Hindlimb muscle (tissue), 1 donor: ENCODE measurements at regions not wholly inside any gene's neighbourhood (a gene's known extent, or its start where the extent isn't known, plus 50 kb on each side); places are given as distances from the start of the nearest gene placed in this dataset.
"Not testable (repeated sequence)": the region's sequence is repeated elsewhere in the genome, so short reads cannot be mapped to it uniquely, and the experiment has no call there.

Experiments
- DNase-seq: peaks from one replicate; pipeline ENCODE4 v3.0.0-alpha.2; 2013

GRCh38 chr2:239559417-239560261, 158.8 kb upstream of the HDAC4 start:
- DNase-seq = no peak

- no peak for DNase-seq
Observed at GRCh38 chr2:239558661-239559060, 157.8 kb upstream of the HDAC4 start.

DNA sequence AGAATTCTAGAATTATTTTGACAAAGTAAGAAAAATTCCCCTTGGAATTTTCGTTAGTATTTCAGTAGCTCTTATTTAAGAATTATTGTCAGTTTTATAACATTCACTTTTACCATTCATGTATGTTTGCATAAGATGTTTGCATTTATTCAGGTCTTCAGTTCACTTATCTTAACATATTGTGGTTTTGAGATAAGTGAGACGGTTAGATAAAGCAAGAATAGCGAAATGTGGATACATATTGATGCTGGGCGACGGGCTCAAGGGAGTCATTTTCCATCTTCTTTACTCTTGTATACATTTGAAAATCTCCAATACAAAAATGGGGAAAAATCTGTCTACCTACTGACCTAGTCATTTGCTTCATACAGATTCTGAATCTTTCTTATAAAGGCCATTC, 156.7 kb upstream of the HDAC4 start:
- no peak for DNase-seq

DNA sequence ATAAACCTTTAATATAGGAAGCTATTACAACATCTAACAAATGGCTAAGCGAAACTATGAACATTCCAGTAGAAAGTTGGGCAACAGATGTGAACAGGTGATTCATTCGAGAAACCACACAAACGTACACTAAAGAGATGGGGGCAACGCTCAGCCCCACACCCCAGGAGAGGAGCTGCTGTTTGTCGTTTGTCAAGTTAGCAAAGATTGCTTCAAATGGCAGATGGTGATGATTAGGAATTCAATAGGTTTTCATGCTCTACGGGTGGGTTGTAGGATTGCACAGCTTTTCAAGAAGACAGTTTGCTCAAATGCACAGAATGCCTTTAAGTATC, 154.7 kb upstream of the HDAC4 start:
- no peak for DNase-seq

DNA sequence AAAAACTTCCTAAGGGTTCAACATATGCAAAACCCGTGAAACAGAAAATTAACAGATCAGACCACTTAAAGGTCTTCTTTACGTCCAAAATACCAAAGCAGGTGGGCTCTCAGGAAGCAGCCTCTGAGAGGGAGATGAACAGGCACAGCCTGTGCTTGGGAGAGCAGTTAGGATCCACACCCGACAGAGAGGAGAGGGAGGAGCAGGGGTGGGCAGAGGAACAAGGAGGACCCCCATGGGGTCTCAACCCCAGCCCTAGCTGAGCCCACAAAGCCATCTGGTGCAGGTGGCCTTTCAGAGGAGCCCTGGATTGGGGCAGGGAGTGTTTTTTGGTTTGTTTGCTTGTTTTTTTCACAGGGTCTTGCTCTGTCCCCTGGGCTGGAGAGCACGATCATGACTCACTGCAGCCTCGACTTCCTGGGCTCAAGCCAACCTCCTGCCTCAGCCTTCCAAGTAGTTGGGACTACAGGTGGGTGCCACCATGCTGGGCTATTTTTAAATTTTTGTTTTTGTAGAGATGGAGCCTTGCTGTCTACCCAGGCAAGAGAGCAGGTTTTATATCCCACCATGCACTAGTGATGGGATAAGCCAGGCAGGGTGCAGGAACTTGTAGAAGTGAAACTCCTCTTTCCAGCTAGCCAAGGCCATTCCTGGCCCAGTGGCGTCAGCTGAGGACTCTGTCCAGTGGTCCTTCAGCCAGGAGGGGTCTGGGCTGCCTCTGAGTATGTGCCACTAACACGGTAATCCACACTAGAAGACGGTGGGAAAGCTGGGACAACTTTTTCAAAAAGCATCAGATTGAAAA, 154.1 kb upstream of the HDAC4 start:
- DNase-seq = no peak

- no peak for DNase-seq
Observed at GRCh38 chr2:239553376-239554000, 152.7 kb upstream of the HDAC4 start.

DNA sequence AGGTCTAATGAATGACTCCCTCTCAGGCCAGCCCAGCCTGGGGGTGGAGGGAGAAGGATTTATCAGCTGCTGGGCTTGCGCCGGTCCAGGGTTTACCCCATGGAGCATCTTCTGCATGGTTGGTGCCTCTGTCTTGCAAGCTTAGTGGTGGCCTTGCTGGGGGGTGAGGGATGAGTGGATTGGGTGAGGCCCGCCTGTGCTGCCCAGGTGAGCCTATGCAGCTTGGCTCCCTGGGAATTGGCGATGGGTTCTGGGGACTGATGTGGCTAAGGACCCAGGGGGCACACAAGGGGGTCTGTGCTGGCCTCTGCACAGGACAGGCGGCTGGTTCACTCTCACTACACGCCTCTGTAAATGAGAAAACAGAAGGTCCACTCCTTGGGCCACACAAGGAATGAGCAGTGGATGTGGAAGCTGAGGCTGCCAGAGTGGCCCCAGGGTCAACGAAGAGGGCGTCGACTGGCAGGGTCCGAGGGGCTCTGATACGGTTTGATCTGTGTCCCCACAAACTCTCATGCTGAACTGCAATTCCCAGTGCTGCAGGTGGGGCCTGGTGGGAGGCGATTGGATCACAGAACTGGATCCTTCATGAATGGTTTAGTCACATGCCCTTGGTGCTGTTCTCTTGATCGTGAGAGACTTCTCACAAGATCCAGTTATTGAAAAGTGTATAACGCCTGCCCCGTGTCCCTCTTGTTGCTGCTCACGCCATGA, 151.6 kb upstream of the HDAC4 start:
- no peak for DNase-seq

DNA sequence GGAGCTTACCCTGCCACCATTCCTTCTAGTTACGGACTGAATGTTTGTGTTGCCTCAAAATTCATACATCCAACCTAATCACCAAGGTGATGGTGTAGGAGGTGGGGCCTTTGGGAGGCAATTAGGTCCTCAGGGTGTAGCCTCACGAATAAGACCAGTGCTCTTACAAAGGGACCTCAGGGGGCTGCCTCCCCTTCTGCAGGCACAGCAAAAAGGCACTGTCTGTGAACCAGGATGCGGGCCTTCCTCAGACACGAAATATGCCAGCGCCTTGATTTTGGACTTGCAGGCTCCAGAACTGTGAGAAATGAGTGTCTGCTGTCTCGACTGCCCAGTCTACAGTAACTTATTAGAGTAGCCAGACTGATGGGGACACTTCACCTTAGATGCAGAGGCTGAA, 150.4 kb upstream of the HDAC4 start:
- no peak for DNase-seq

DNA sequence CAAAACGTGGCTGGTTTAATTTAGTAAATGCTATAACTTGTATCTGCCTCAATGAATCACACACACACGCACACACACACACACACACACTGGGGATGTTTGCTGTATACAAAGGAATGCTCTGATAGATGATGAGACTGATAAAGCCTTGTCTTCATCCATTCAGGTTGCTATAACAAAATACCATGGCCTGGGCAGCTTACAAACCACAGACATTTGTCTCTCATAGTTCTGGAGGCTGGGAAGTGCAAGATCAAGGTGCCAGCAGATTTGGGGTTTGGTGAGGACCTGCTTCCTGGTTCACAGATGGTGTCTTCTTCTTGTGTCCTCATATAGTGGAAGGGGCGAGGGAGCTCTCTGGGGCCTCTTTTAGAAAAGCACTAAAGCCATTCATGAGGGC, 149.5 kb upstream of the HDAC4 start:
- DNase-seq = no peak

GRCh38 chr2:239549711-239550255, 149.0 kb upstream of the HDAC4 start:
- no peak for DNase-seq

DNA sequence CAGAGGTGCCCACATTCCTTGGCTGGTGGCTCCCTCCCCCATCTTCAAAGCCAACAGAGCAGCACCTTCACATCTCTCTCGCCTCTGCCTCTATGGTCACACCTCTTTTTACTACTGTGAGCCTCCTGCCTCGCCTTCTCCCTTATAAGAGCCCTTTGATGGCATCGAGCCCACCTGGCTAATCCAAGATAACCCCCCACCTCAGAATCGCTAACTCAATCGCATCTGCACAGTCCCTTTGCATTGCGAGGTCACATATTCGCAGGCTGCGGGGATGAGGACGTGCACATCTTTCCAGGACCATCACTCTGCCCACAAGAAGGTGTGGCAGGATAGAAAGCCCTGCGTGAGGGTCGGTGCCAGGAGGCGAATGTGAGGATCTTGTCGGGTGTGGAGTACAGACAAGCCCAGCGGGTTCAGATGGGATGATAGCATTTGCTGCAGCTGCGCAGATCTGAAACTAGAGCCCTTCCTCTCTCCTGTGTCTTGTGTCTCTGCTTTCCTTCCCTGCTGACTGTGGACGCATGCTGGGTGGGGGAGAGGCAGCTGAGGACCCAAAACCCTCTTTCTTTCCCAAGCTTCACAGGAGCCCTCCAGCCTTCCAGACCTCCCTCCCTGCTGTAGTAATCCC, 148.3 kb upstream of the HDAC4 start:
- no peak for DNase-seq

DNA sequence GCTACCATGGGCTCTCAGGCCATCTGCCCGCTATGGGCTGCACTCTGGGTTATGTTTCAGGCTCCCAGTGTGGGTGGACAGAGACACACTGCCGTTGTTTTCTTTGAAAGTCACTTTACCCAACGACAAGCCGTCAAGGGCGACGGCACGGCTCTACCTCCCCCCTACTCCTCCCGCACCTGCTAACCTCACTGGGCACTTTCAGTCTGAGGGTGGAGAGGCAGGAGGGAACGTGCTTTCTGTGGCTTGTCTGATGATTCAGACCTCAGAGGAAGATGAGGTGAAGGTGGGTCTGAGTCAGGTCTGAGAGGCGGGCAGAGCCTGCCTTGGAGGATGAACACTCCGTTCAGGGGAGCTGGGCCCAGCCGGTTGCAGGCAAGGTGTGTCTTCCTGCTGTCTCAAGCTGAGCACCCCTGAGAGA, 147.6 kb upstream of the HDAC4 start:
- DNase-seq = no peak

DNA sequence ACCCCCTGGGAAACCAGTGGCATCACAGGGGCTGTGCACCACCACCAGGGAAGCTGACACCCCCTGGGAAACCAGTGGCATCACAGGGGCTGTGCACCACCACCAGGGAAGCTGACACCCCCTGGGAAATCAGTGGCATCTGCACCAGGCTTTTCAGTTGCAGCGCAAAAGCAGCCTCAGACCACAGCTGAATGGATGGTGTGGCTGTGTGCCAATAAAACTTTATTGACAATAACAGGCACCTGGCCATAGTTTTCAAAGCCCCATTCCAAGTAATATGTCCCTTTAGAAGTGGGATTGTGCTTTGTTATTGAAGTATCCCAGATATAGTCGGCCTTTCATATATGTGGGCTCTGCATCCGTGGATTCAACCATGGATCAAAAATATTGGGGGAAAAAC, 146.3 kb upstream of the HDAC4 start:
- not testable (repeated sequence) for DNase-seq

DNA sequence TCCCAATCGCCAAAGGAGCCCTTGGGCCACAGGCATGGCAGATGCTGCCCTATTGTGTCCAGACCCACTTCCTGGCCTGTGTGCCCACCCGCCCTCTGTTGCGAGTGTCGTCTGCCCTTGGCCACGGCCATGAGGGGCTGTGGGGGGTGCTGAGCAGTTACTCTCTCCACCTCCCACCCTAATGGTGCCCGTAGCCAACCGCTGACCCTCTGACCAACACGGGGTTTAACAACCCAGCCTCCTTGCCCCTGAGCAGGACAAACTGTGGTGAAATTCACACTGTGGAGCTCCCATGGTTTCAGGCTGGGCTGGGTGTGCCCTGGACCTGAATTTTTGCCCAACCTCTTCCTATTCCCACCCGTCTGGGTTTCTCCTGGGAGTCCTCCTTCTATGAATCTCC, 145.7 kb upstream of the HDAC4 start:
- DNase-seq = no peak

DNA sequence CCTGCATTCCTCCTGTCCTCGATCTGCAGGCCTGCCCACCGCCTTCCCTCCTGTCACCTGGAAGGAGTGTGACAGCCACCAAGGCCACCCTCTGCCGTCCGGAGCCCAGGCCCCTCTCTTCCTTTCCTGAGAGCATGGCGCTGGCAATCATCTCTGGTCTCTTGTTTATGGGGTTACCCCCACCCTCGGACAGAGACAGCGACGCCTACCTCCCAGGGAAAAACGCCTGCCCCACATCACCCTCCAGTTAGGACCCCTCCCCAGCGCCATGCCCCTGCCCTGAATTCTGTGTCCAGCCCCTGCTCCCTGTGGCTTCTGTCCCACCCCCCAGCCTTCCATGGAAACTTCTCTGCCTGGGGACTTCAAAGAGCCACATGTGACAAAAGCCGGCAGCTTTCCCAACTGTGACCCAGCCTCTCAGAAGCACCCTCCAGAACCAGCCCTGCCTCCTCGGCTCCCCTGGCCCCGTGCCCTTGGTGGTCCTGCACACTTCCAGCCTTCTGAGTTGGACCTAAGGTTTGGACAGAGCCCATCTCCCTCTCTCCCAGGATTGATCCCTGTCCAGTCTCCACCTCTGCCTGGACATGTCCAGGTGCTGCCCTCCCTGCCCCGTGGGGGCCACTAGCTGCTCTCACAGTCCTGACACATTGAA, 145.0 kb upstream of the HDAC4 start:
- no peak for DNase-seq

GRCh38 chr2:239544918-239545465, 144.2 kb upstream of the HDAC4 start:
- DNase-seq = no peak

DNA sequence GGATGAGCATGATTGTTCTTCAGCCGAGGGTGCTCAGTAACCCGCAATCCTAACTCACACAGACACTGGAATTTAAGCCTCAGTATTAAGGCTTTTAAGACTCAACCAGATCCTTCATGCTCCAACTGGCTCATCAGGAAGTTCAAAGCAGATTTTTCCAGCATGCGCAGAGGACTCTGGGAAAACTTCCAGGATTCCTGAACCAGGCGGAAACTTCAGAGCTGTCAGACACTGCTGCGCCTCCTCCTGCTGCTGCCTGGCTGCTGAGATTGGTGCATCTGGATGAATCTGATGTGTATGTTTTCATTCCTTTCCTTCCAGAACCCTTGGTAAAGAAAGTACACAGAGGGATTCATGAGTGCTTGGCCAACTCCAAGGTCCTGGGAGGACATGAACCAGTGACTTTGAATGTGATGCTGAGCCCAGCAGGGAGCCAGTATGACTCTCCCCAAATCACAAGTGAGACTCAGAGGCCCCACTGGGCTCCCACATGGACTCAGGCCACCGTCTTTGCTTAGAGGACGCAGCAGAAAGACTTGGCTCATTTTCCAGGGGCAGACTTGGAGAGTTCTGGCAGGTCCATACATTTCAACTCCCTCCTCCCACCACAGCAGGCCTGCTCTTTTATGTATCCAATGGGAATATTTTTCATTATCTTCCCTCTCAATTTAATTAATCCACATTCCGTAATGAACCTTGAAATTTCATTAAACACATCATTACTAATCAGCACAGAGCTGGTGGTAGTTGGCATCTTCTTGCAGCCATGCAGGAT, 143.5 kb upstream of the HDAC4 start:
- peak; percentile 83 for DNase-seq

GRCh38 chr2:239543702-239544101, 142.9 kb upstream of the HDAC4 start:
- no peak for DNase-seq

GRCh38 chr2:239540174-239540573, 139.4 kb upstream of the HDAC4 start:
- no peak for DNase-seq

DNA sequence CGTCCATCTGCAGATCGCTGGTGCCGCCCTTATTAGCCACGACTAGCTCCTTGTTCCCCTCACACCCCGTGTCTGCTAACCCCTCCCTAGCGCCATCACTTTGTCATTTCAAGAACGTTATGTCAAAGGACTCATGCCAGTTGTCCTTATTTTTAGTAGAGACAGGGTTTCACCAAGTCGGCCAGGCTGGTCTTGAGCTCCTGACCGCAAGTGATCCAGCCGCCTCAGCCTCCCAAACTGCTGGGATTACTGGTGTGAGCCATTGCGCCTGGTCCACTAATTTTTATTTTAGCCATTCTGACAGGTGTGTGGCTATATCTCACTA, 138.9 kb upstream of the HDAC4 start:
- no peak for DNase-seq
